ENCODE measurements at regions not wholly inside any gene's neighbourhood (a gene's known extent, or its start where the extent isn't known, plus 50 kb on each side); places are given as distances from the start of the nearest gene placed in this dataset.

- no peak for TF ChIP-seq CTCF (IDR thresholded peaks at IDR 0.05; ENCODE audit: low read depth, low read length)
- no peak for TF ChIP-seq EZH2phosphoT487 (IDR thresholded peaks at IDR 0.05; ENCODE audit: low read depth)
Measured at GRCh38 chr16:6099102-6099501, 1001.5 kb upstream of the EEF2KMT start.
